SK-N-SH (cell line): ENCODE measurements at regions not wholly inside any gene's neighbourhood (a gene's known extent, or its start where the extent isn't known, plus 50 kb on each side); places are given as distances from the start of the nearest gene placed in this dataset.

Source experiments
- CTCF ChIA-PET: fragments of 300-600, 350-600 bp; formaldehyde crosslinking; extraction: SDS; loops from one replicate; lab custom pipeline; 2021; lab: Yijun Ruan, JAX
- POLR2A ChIA-PET: fragments of 350-600 bp; sonication (Branson Sonifier 250); formaldehyde crosslinking; extraction: SDS; loops from one replicate; lab custom pipeline; 2020; ENCODE audit warnings: antibody characterized with exemption, inconsistent platforms; lab: Yijun Ruan, JAX
- DNase-seq: peaks from one replicate; pipeline ENCODE4 v3.0.0; 2012
- H2AFZ ChIP-seq: fragments of 200-600 bp; sonication (generic); 2 replicates; pipeline ENCODE4 v1.8.1; 2016; ENCODE audit warnings: antibody characterized with exemption, mild to moderate bottlenecking, low read depth
- H3F3A ChIP-seq: fragments of 200-600 bp; sonication (generic); replicated peaks from 2 replicates; pipeline ENCODE3; 2016; ENCODE audit warnings: antibody characterized with exemption, mild to moderate bottlenecking; ENCODE audit not compliant: insufficient read depth
- H3K27ac ChIP-seq, 2 experiments: fragments of 200-500 bp in 1 of 2; fragments of 200-600 bp in 1 of 2; sonication (Bioruptor generic) in 1 of 2; sonication (generic), shearing (Covaris generic) in 1 of 2; 2 replicates each; pipeline versions ENCODE4 v1.5.1 to v1.6.1; 2014 to 2016; ENCODE audit warnings: low read depth in 2 of 2, inconsistent platforms in 1 of 2, low read length in 1 of 2, mild to moderate bottlenecking in 1 of 2, mixed read lengths in 1 of 2
- H3K27me3 ChIP-seq: fragments of 200-600 bp; sonication (generic), shearing (Covaris generic); 2 replicates; pipeline ENCODE4 v1.6.1; 2016; ENCODE audit warnings: mixed run types; ENCODE audit not compliant: insufficient read depth
- H3K36me3 ChIP-seq, 2 experiments: fragments of 200-500 bp in 1 of 2; fragments of 200-600 bp in 1 of 2; sonication (Bioruptor generic) in 1 of 2; sonication (generic) in 1 of 2; replicated peaks in 1 of 2; 2 replicates each; pipeline versions ENCODE3 to v1.5.1; 2014 to 2016; ENCODE audit warnings: low read length in 1 of 2, mild to moderate bottlenecking in 1 of 2; ENCODE audit not compliant: insufficient read depth in 2 of 2, control insufficient read depth in 1 of 2
- H3K4me1 ChIP-seq, 2 experiments: fragments of 200-500 bp in 1 of 2; fragments of 200-600 bp in 1 of 2; sonication (Bioruptor generic) in 1 of 2; sonication (generic), shearing (Covaris generic) in 1 of 2; 2 replicates each; pipeline versions ENCODE4 v1.5.1 to v1.6.1; 2014 to 2016; ENCODE audit warnings: low read depth in 1 of 2, low read length in 1 of 2, mixed run types in 1 of 2; ENCODE audit not compliant: insufficient read depth in 2 of 2, control insufficient read depth in 1 of 2
- H3K4me2 ChIP-seq: fragments of 200-600 bp; sonication (generic), shearing (Covaris generic); 2 replicates; pipeline ENCODE4 v1.6.1; 2017; ENCODE audit warnings: mixed run types
- H3K4me3 ChIP-seq, 2 experiments: fragments of 200-500 bp in 1 of 2; fragments of 200-600 bp in 1 of 2; sonication (Bioruptor generic) in 1 of 2; sonication (generic), shearing (Covaris generic) in 1 of 2; 2 replicates each; pipeline versions ENCODE4 v1.5.1 to v1.8.1; 2014 to 2016; ENCODE audit warnings: low read depth in 2 of 2, inconsistent platforms in 1 of 2, low read length in 1 of 2, mild to moderate bottlenecking in 1 of 2, mixed read lengths in 1 of 2, moderate library complexity in 1 of 2
- H3K79me2 ChIP-seq: fragments of 200-600 bp; sonication (generic); 2 replicates; pipeline ENCODE4 v1.8.1; 2017; ENCODE audit warnings: mild to moderate bottlenecking; ENCODE audit not compliant: insufficient read depth
- H3K9ac ChIP-seq: fragments of 200-600 bp; sonication (generic); 2 replicates; pipeline ENCODE4 v1.6.1; 2017; ENCODE audit warnings: mixed run types
- H3K9me2 ChIP-seq: fragments of 200-600 bp; sonication (generic); 2 replicates; pipeline ENCODE4 v1.6.1; 2017; ENCODE audit warnings: mixed run types
- H3K9me3 ChIP-seq: fragments of 200-600 bp; sonication (generic); 2 replicates; pipeline ENCODE4 v1.6.1; 2017; ENCODE audit warnings: mixed run types, mild to moderate bottlenecking, moderate library complexity
- H4K20me1 ChIP-seq: fragments of 200-600 bp; sonication (generic); 2 replicates; pipeline ENCODE4 v1.6.1; 2017; ENCODE audit warnings: mild to moderate bottlenecking, mixed run types; ENCODE audit not compliant: insufficient read depth
- CHD2 ChIP-seq: fragments of 150-350 bp; IDR thresholded peaks from 2 replicates; pipeline ENCODE4 v1.6.1; 2018; ENCODE audit warnings: low read length; ENCODE audit not compliant: partially characterized antibody
- MXI1 ChIP-seq: IDR thresholded peaks from 2 replicates; pipeline ENCODE4 v1.6.1; 2012; ENCODE audit warnings: mild to moderate bottlenecking, low read depth, low read length, improper control_type of control experiment
- RCOR1 ChIP-seq: fragments of 150-350 bp; IDR thresholded peaks from 2 replicates; pipeline ENCODE4 v1.6.1; 2017; ENCODE audit warnings: antibody characterized with exemption, low read length
- RFX5 ChIP-seq: IDR thresholded peaks from 2 replicates; pipeline ENCODE4 v1.6.1; 2012; ENCODE audit warnings: mild to moderate bottlenecking, improper control_type of control experiment, low read length
- WGBS: methylation state at CpG from one replicate; pipeline ENCODE4 v1.1.6; 2017; ENCODE audit warnings: low lambda C conversion rate; 5-methylcytosine and 5-hydroxymethylcytosine counted together
- TF ChIP-seq, protein P1 (sequence below): IDR thresholded peaks from 2 replicates; pipeline ENCODE4 v1.6.1; 2012; ENCODE audit warnings: mild to moderate bottlenecking, low read depth, low read length, moderate library complexity
- TF ChIP-seq, protein P2 (sequence below): fragments of 150-350 bp; IDR thresholded peaks from 2 replicates; pipeline ENCODE4 v1.6.1; 2016; ENCODE audit warnings: mild to moderate bottlenecking, low read depth, low read length
- TF ChIP-seq, protein P3 (sequence below): IDR thresholded peaks from 2 replicates; pipeline ENCODE4 v1.4.0; 2012; ENCODE audit warnings: low read depth, borderline replicate concordance

DNA sequence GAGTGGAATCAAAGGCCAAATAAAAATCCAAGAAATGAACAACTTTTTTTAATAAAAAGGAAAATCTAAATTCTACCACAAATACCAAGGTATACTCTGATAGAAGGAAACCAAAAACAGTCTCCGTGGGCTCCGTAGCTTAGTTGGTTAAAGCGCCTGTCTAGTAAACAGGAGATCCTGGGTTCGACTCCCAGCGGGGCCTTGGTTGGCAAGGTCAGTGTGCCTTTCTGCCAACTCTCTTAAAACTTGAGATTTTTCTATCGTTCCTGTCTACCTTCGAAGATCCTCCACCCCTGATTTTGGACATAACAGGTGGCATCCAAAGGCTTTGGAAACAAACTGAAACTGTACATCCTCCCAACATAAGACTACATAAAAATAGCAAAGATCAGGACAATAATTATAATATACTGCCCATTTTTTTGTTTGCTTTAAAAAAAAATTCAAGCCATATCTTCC lies 197.9 kb downstream of the TRIM27 start:
- no peak overlapping the region for H3K9ac ChIP-seq
- CTCF ChIA-PET, result no interaction called here
- no peaks in the 10 kb centered on the region for H3K9me2 ChIP-seq
- WGBS, result 0% methylated on average over 7 of the region's 7 CpGs
- H3K27ac ChIP-seq, result no peak overlapping the region
- H3K4me2 ChIP-seq, result no peak overlapping the region
- peaks cover 20% of the 10 kb centered on the region for H3F3A ChIP-seq
- no peaks in the 10 kb centered on the region for H3K79me2 ChIP-seq
- no peak for DNase-seq
- H3K4me1 ChIP-seq, result peaks cover 4 to 6% of the 10 kb centered on the region in 2 experiments; a peak in 2 of 4 replicates
- H3K27me3 ChIP-seq, result peaks cover 16% of the 10 kb centered on the region
- H2AFZ ChIP-seq, result no peak overlapping the region
- no peaks in the 10 kb centered on the region for H3K36me3 ChIP-seq
- TF ChIP-seq, protein P1, sequence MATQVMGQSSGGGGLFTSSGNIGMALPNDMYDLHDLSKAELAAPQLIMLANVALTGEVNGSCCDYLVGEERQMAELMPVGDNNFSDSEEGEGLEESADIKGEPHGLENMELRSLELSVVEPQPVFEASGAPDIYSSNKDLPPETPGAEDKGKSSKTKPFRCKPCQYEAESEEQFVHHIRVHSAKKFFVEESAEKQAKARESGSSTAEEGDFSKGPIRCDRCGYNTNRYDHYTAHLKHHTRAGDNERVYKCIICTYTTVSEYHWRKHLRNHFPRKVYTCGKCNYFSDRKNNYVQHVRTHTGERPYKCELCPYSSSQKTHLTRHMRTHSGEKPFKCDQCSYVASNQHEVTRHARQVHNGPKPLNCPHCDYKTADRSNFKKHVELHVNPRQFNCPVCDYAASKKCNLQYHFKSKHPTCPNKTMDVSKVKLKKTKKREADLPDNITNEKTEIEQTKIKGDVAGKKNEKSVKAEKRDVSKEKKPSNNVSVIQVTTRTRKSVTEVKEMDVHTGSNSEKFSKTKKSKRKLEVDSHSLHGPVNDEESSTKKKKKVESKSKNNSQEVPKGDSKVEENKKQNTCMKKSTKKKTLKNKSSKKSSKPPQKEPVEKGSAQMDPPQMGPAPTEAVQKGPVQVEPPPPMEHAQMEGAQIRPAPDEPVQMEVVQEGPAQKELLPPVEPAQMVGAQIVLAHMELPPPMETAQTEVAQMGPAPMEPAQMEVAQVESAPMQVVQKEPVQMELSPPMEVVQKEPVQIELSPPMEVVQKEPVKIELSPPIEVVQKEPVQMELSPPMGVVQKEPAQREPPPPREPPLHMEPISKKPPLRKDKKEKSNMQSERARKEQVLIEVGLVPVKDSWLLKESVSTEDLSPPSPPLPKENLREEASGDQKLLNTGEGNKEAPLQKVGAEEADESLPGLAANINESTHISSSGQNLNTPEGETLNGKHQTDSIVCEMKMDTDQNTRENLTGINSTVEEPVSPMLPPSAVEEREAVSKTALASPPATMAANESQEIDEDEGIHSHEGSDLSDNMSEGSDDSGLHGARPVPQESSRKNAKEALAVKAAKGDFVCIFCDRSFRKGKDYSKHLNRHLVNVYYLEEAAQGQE, result no peak
- no peak for TF ChIP-seq RCOR1
- TF ChIP-seq, protein P2, sequence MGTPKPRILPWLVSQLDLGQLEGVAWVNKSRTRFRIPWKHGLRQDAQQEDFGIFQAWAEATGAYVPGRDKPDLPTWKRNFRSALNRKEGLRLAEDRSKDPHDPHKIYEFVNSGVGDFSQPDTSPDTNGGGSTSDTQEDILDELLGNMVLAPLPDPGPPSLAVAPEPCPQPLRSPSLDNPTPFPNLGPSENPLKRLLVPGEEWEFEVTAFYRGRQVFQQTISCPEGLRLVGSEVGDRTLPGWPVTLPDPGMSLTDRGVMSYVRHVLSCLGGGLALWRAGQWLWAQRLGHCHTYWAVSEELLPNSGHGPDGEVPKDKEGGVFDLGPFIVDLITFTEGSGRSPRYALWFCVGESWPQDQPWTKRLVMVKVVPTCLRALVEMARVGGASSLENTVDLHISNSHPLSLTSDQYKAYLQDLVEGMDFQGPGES, result no peak
- TF ChIP-seq CHD2, result no peak
- no peak for TF ChIP-seq MXI1
- TF ChIP-seq, all 33 proteins: peak for 0
- POLR2A ChIA-PET, result no interaction called here
- H4K20me1 ChIP-seq, result no peaks in the 10 kb centered on the region
- no peaks in the 10 kb centered on the region for H3K9me3 ChIP-seq
- H3K4me3 ChIP-seq, result no peak overlapping the region

DNA sequence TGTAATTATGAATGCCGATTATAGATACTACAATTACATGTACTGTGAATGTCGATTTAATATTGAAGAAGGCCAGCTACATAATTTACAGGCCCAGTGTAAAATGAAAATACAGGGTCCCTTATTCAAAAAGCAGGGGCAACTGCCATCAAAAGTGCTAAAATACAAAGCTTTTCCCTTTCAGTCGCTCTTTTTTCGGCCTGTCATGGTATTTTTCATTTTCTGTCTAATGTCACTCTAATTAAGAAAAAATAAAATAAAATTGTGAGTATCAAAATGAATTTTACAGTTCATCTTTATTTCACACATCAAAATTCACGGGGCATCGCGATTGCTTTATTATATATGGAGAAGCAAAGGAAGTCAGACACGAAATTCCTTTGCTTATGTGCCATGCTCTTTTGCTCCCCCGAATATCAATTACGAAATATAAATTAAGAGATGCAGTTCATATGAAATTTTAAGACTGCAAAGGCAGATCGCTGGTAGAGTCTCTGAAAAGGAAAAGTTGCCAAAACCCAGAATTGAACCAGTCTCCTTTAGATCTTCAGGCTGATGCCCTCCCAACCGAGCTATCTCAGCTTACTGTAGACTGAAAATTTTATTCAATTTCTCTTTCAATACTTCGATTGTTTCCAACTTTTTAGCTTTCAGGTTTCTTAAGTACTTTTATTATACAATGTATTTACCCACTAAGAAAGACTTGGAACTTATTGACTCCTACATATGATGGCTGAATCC lies 197.0 kb downstream of the TRIM27 start:
- no peak for TF ChIP-seq RFX5
- TF ChIP-seq, protein P3, sequence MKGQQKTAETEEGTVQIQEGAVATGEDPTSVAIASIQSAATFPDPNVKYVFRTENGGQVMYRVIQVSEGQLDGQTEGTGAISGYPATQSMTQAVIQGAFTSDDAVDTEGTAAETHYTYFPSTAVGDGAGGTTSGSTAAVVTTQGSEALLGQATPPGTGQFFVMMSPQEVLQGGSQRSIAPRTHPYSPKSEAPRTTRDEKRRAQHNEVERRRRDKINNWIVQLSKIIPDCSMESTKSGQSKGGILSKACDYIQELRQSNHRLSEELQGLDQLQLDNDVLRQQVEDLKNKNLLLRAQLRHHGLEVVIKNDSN, result no peak
- Histone ChIP-seq H3K9ac (no peak overlapping the region), H3K27me3 (peaks cover 21% of the 10 kb centered on the region), H3K9me3 (no peaks in the 10 kb centered on the region), H3K9me2 (no peaks in the 10 kb centered on the region), H3K27ac (no peak overlapping the region), H3F3A (peaks cover 20% of the 10 kb centered on the region), H3K4me1 (peaks cover 4 to 6% of the 10 kb centered on the region in 2 experiments; a peak in 2 of 4 replicates), H4K20me1 (no peaks in the 10 kb centered on the region), H3K79me2 (no peaks in the 10 kb centered on the region), H3K4me2 (0 out of 2 replicates have a peak overlapping the region, but pooled peaks have one; percentile 92), H2AFZ (no peak overlapping the region), H3K36me3 (no peaks in the 10 kb centered on the region), H3K4me3 (no peak overlapping the region)
- 27% methylated on average over 13 of the region's 13 CpGs for WGBS
- no peak for DNase-seq
- ChIA-PET POLR2A (no interaction called here), CTCF (interaction anchor here (1.2 kb wide), 1 partner anchor 8 kb away, joined by 3 read pairs; no protein-coding TSS in a partner anchor)
